A673 (cell line): ENCODE measurements at regions not wholly inside any gene's neighbourhood (a gene's known extent, or its start where the extent isn't known, plus 50 kb on each side); places are given as distances from the start of the nearest gene placed in this dataset.

ENCODE experiments used
- BruUV-seq: library from RNA; stranded (reverse); fragments of 400-500 nt; replicated peaks from 2 replicates; lab custom pipeline; 2021; lab: Mats Ljungman, UMichigan
- CTCF ChIA-PET: fragments of 300-600 bp; sonication (Branson Sonifier 250); formaldehyde crosslinking; loops from one replicate; lab custom pipeline; 2022; ENCODE audit warnings: antibody characterized with exemption; lab: Charles Lee
- POLR2A ChIA-PET: fragments of 300-600 bp; sonication (Branson Sonifier 250); formaldehyde crosslinking; loops from one replicate; lab custom pipeline; 2022; ENCODE audit warnings: antibody characterized with exemption; ENCODE audit not compliant: low non-redundant PET; lab: Charles Lee
- DNase-seq: peaks from one replicate; pipeline ENCODE4 v3.0.0-alpha.2; 2015; ENCODE audit warnings: low spot score
- H3K27ac ChIP-seq: fragments of 200-600 bp; sonication (generic); 2 replicates; pipeline ENCODE4 v1.5.1; 2016; ENCODE audit warnings: mixed run types, low read depth, mild to moderate bottlenecking, mixed read lengths, antibody characterized with exemption, low read length; ENCODE audit not compliant: poor library complexity, severe bottlenecking
- H3K27me3 ChIP-seq: fragments of 200-600 bp; sonication (generic); replicated peaks from 2 replicates; pipeline ENCODE4 v1.6.1; 2017; ENCODE audit warnings: mixed run types, low read depth, mild to moderate bottlenecking, mixed read lengths, antibody characterized with exemption, low read length; ENCODE audit not compliant: insufficient read depth, poor library complexity
- H3K36me3 ChIP-seq: fragments of 200-600 bp; sonication (generic); 2 replicates; pipeline ENCODE4 v1.6.1; 2016; ENCODE audit warnings: mixed run types, mild to moderate bottlenecking, mixed read lengths, antibody characterized with exemption, low read length; ENCODE audit not compliant: insufficient read depth, poor library complexity, severe bottlenecking
- H3K4me1 ChIP-seq: fragments of 200-600 bp; sonication (generic); 2 replicates; pipeline ENCODE4 v1.6.1; 2017; ENCODE audit warnings: mixed run types, mild to moderate bottlenecking, mixed read lengths, antibody characterized with exemption, low read length; ENCODE audit not compliant: insufficient read depth, poor library complexity, severe bottlenecking
- H3K4me3 ChIP-seq: fragments of 200-600 bp; sonication (generic); 2 replicates; pipeline ENCODE4 v1.5.1; 2016; ENCODE audit warnings: low read depth, mixed run types, mild to moderate bottlenecking, mixed read lengths, low read length; ENCODE audit not compliant: poor library complexity, severe bottlenecking
- H3K9me3 ChIP-seq: fragments of 200-600 bp; sonication (generic); 2 replicates; pipeline ENCODE4 v1.6.1; 2016; ENCODE audit warnings: mixed run types, low read depth, mild to moderate bottlenecking, mixed read lengths, antibody characterized with exemption, low read length; ENCODE audit not compliant: poor library complexity, severe bottlenecking
- EZH2 ChIP-seq: fragments of 200-600 bp; sonication (generic); IDR thresholded peaks from 2 replicates; pipeline ENCODE4 v1.6.1; 2017; ENCODE audit warnings: borderline replicate concordance, low read depth, mild to moderate bottlenecking, mixed read lengths, antibody characterized with exemption, low read length; ENCODE audit not compliant: poor library complexity, severe bottlenecking
- intact Hi-C: fragments of 100-400 bp; cut with micrococcal nuclease; formaldehyde crosslinking; loops from one replicate; pipeline ENCODE4 v1.10.0; 2022; ENCODE audit not compliant: unreplicated experiment
- TF ChIP-seq, protein P1 (sequence below): fragments of 300-800, 200-600 bp; sonication (generic); conservative IDR thresholded peaks from 2 replicates; pipeline ENCODE4 v1.5.1; 2017; ENCODE audit warnings: low read depth, mild to moderate bottlenecking, antibody characterized with exemption, low read length, moderate library complexity, mixed read lengths

GRCh38 chr10:86600296-86600695, 54.1 kb upstream of the OPN4 start:
- no peak for TF ChIP-seq EZH2
- TF ChIP-seq, protein P1, sequence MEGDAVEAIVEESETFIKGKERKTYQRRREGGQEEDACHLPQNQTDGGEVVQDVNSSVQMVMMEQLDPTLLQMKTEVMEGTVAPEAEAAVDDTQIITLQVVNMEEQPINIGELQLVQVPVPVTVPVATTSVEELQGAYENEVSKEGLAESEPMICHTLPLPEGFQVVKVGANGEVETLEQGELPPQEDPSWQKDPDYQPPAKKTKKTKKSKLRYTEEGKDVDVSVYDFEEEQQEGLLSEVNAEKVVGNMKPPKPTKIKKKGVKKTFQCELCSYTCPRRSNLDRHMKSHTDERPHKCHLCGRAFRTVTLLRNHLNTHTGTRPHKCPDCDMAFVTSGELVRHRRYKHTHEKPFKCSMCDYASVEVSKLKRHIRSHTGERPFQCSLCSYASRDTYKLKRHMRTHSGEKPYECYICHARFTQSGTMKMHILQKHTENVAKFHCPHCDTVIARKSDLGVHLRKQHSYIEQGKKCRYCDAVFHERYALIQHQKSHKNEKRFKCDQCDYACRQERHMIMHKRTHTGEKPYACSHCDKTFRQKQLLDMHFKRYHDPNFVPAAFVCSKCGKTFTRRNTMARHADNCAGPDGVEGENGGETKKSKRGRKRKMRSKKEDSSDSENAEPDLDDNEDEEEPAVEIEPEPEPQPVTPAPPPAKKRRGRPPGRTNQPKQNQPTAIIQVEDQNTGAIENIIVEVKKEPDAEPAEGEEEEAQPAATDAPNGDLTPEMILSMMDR, result no peak
- peaks cover 14% of the 10 kb centered on the region for H3K4me1 ChIP-seq
- no peak overlapping the region for H3K4me3 ChIP-seq
- no peak for DNase-seq
- no peaks in the 10 kb centered on the region for H3K27me3 ChIP-seq
- ChIA-PET CTCF (no interaction called here), POLR2A (no interaction called here)
- intact Hi-C loops, result no loop called here
- H3K27ac ChIP-seq, result no peak overlapping the region
- H3K9me3 ChIP-seq, result no peaks in the 10 kb centered on the region
- no TSS peak for BruUV-seq
- no peaks in the 10 kb centered on the region for H3K36me3 ChIP-seq

GRCh38 chr10:86601956-86602602, 52.3 kb upstream of the OPN4 start:
- TF ChIP-seq, protein P1, result no peak
- TF ChIP-seq EZH2, result no peak
- Histone ChIP-seq H3K27ac (no peak overlapping the region), H3K4me1 (peaks cover 14% of the 10 kb centered on the region), H3K4me3 (no peak overlapping the region), H3K36me3 (no peaks in the 10 kb centered on the region), H3K9me3 (no peaks in the 10 kb centered on the region), H3K27me3 (no peaks in the 10 kb centered on the region)
- ChIA-PET CTCF (no interaction called here), POLR2A (interaction anchor here (0.7 to 0.8 kb wide), 2 partner anchors 9 to 483 kb away, joined by 4 read pairs; no protein-coding TSS in a partner anchor)
- no peak for DNase-seq
- BruUV-seq, result no TSS peak
- intact Hi-C loops, result no loop called here

- ChIA-PET CTCF (no interaction called here), POLR2A (no interaction called here)
- Histone ChIP-seq H3K4me1 (peaks cover 14% of the 10 kb centered on the region), H3K4me3 (no peak overlapping the region), H3K9me3 (no peaks in the 10 kb centered on the region), H3K27ac (no peak overlapping the region), H3K36me3 (no peaks in the 10 kb centered on the region), H3K27me3 (no peaks in the 10 kb centered on the region)
- TF ChIP-seq, protein P1, result no peak
- no peak for TF ChIP-seq EZH2
- no peak for DNase-seq
- no TSS peak for BruUV-seq
- intact Hi-C loops, result no loop called here
Measured at GRCh38 chr10:86603256-86603655, 51.1 kb upstream of the OPN4 start.
